Hypothalamus (tissue), 51 donors: ENCODE measurements at regions not wholly inside any gene's neighbourhood (a gene's known extent, or its start where the extent isn't known, plus 50 kb on each side); places are given as distances from the start of the nearest gene placed in this dataset.

Experiments
- DNase-seq, 51 donors: peaks; one replicate each; lab custom pipeline; 2025; lab: John Stamatoyannopoulos, UW

- DNase-seq: no peak
These were observed 69.2 kb upstream of the DIAPH2 start for GRCh38 chrX:96615448-96615847.

- DNase-seq: no peak
These were observed 65.1 kb upstream of the DIAPH2 start for GRCh38 chrX:96619588-96619987.

DNA sequence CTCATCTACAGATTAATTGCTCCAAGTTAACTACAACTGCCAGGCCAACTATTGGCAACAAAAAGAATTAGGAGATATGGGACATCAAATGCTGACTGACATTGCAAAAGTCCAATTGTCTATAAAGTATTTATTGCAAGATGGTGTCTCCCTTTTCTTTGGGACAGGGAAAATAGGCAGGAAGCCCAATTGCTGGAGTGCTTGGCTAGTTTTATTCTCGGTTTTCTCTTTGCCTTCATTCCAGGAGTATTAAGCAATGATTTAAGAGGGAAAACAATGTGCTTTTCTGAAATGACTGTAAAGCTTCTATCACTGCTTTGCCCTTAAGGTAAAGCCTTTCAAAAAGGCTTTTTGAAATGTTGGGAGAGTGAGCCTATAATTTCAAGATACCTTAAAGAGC, 62.8 kb upstream of the DIAPH2 start:
- DNase-seq: no peak
